HepG2 (cell line): ENCODE measurements at regions not wholly inside any gene's neighbourhood (a gene's known extent, or its start where the extent isn't known, plus 50 kb on each side); places are given as distances from the start of the nearest gene placed in this dataset.

Experiments
- ATAC-seq: fragments of 200-7000 bp; cut with Tn5 transposase; 3 replicates; pipeline ENCODE4 v1.9.1; 2020; ENCODE audit warnings: mild to moderate bottlenecking, moderate library complexity
- BruUV-seq: library from RNA; stranded (reverse); fragments of 400-500 nt; replicated peaks from 2 replicates; lab custom pipeline; 2021; lab: Mats Ljungman, UMichigan
- CTCF ChIA-PET: fragments of 300-600 bp; formaldehyde crosslinking; extraction: SDS; loops from one replicate; lab custom pipeline; 2021; ENCODE audit warnings: low total read pairs, inconsistent platforms, low intra/inter-chr PET ratio; lab: Yijun Ruan, JAX
- POLR2A ChIA-PET: fragments of 350-600 bp; sonication (Branson Sonifier 250); formaldehyde crosslinking; loops from one replicate; lab custom pipeline; 2020; ENCODE audit warnings: antibody characterized with exemption, inconsistent platforms; lab: Yijun Ruan, JAX
- DNase-seq: peaks from one replicate; pipeline ENCODE4 v3.0.0-alpha.2; 2015; ENCODE audit warnings: low spot score
- FAIRE-seq: peaks from 3 replicates; lab custom pipeline; 2011; peaks lifted over from hg19 to GRCh38; lab: Jason Lieb, UNC
- H2AFZ ChIP-seq: one replicate; pipeline ENCODE4 v1.6.1; 2011; ENCODE audit warnings: low read length, inconsistent platforms
- H3K27ac ChIP-seq: fragments of 300-600 bp; 3 replicates; pipeline ENCODE4 v1.8.0; 2011; ENCODE audit warnings: mixed run types, mild to moderate bottlenecking, mixed read lengths, low read length, inconsistent platforms; ENCODE audit not compliant: insufficient read depth; ENCODE audit errors: extremely low read length
- H3K27me3 ChIP-seq, 2 experiments: fragments of 200-600 bp in 1 of 2; 2 replicates in 1 of 2; 3 replicates in 1 of 2; pipeline versions ENCODE4 v1.6.0 to v1.8.0; 2011; ENCODE audit warnings: low read length in 2 of 2, mild to moderate bottlenecking in 2 of 2, moderate library complexity in 2 of 2, inconsistent platforms in 1 of 2; ENCODE audit not compliant: insufficient read depth in 2 of 2, control insufficient read depth in 1 of 2
- H3K36me3 ChIP-seq, 2 experiments: fragments of 200-600 bp in 1 of 2; replicated peaks in 1 of 2; 2 replicates in 1 of 2; 3 replicates in 1 of 2; pipeline versions ENCODE4 v1.5.1 to v1.8.0; 2011; ENCODE audit warnings: low read length in 2 of 2, inconsistent platforms in 1 of 2; ENCODE audit not compliant: insufficient read depth in 2 of 2, control insufficient read depth in 1 of 2
- H3K4me1 ChIP-seq: 2 replicates; pipeline ENCODE4 v1.5.1; 2012; ENCODE audit warnings: low read length, inconsistent platforms; ENCODE audit not compliant: insufficient read depth
- H3K4me2 ChIP-seq: 2 replicates; pipeline ENCODE4 v1.6.0; 2011; ENCODE audit warnings: low read depth, low read length, inconsistent platforms
- H3K4me3 ChIP-seq, 3 experiments: fragments of 200-600 bp in 1 of 3; sonication (generic), shearing (Covaris generic) in 1 of 3; replicated peaks in 1 of 3; 2 replicates each; pipeline ENCODE4 v1.5.1; 2011 to 2016; ENCODE audit warnings: low read length in 3 of 3, inconsistent platforms in 2 of 3, low read depth in 2 of 3, mild to moderate bottlenecking in 2 of 3, control low read depth in 1 of 3, mixed read lengths in 1 of 3; ENCODE audit not compliant: insufficient read depth in 1 of 3
- H3K79me2 ChIP-seq: one replicate; pipeline ENCODE4 v1.6.1; 2011; ENCODE audit warnings: low read length, inconsistent platforms; ENCODE audit not compliant: insufficient read depth
- H3K9ac ChIP-seq: 2 replicates; pipeline ENCODE4 v1.6.0; 2011; ENCODE audit warnings: mild to moderate bottlenecking, low read depth, low read length, inconsistent platforms; ENCODE audit not compliant: insufficient read depth
- H3K9me3 ChIP-seq: 2 replicates; pipeline ENCODE4 v1.5.1; 2012; ENCODE audit warnings: mild to moderate bottlenecking, low read length
- H4K20me1 ChIP-seq: 2 replicates; pipeline ENCODE4 v1.6.0; 2011; ENCODE audit warnings: inconsistent platforms, mild to moderate bottlenecking, low read length, moderate library complexity; ENCODE audit not compliant: insufficient read depth
- BCL6 ChIP-seq: IDR thresholded peaks from 2 replicates; pipeline ENCODE4 v1.6.1; 2016; ENCODE audit warnings: missing genetic modification reagents, missing compliant biosample characterization
- CTCF ChIP-seq: sonication (generic); formaldehyde crosslinking; IDR thresholded peaks from 2 replicates; pipeline ENCODE4 v1.5.0; 2020; ENCODE audit warnings: mild to moderate bottlenecking, missing genetic modification reagents, moderate library complexity
- FOSL2 ChIP-seq: sonication (generic); formaldehyde crosslinking; IDR thresholded peaks from 2 replicates; pipeline ENCODE4 v1.4.0; 2020; ENCODE audit warnings: missing genetic modification reagents
- GATAD2A ChIP-seq: IDR thresholded peaks from 2 replicates; pipeline ENCODE4 v1.6.1; 2016
- IRX3 ChIP-seq: sonication (generic); formaldehyde crosslinking; IDR thresholded peaks from 2 replicates; pipeline ENCODE4 v1.8.1; 2023; ENCODE audit warnings: mild to moderate bottlenecking, low read depth, missing genetic modification reagents, borderline replicate concordance
- KDM2A ChIP-seq: sonication (generic); formaldehyde crosslinking; IDR thresholded peaks from 2 replicates; pipeline ENCODE4 v1.4.0; 2020; ENCODE audit warnings: low read depth, missing genetic modification reagents, borderline replicate concordance
- MIXL1 ChIP-seq: IDR thresholded peaks from 2 replicates; pipeline ENCODE4 v1.6.1; 2016
- RAD21 ChIP-seq: fragments of 450-650 bp; formaldehyde crosslinking; IDR thresholded peaks from 2 replicates; pipeline ENCODE4 v1.5.0; 2020; ENCODE audit warnings: mild to moderate bottlenecking
- SALL1 ChIP-seq: sonication (generic); formaldehyde crosslinking; IDR thresholded peaks from 2 replicates; pipeline ENCODE4 v1.8.0; 2022; ENCODE audit warnings: mild to moderate bottlenecking, missing genetic modification reagents
- SKIL ChIP-seq: sonication (generic); formaldehyde crosslinking; IDR thresholded peaks from 2 replicates; pipeline ENCODE4 v1.8.0; 2022; ENCODE audit warnings: missing genetic modification reagents, mild to moderate bottlenecking, moderate library complexity, borderline replicate concordance
- SMC3 ChIP-seq: IDR thresholded peaks from 2 replicates; pipeline ENCODE4 v1.6.1; 2011; ENCODE audit warnings: low read length, improper control_type of control experiment
- SRY ChIP-seq: sonication (generic); formaldehyde crosslinking; IDR thresholded peaks from 2 replicates; pipeline ENCODE4 v1.8.0; 2022; ENCODE audit warnings: mild to moderate bottlenecking, missing genetic modification reagents
- STAG1 ChIP-seq: sonication (generic); formaldehyde crosslinking; IDR thresholded peaks from 2 replicates; pipeline ENCODE4 v1.4.0; 2020; ENCODE audit warnings: missing genetic modification reagents
- SUZ12 ChIP-seq: fragments of 150-350 bp; IDR thresholded peaks from 2 replicates; pipeline ENCODE4 v1.6.1; 2014; ENCODE audit warnings: low read depth, low read length
- XRCC5 ChIP-seq: fragments of 200-400 bp; formaldehyde crosslinking; optimal IDR thresholded peaks from 2 replicates; pipeline ENCODE3; 2017; ENCODE audit warnings: mild to moderate bottlenecking, low read length
- ZC3H4 ChIP-seq: sonication (generic); formaldehyde crosslinking; IDR thresholded peaks from 2 replicates; pipeline ENCODE4 v1.4.0; 2020; ENCODE audit warnings: missing genetic modification reagents, borderline replicate concordance
- ZNF362 ChIP-seq: sonication (generic); formaldehyde crosslinking; IDR thresholded peaks from 2 replicates; pipeline ENCODE4 v1.4.0; 2020; ENCODE audit warnings: missing genetic modification reagents, mild to moderate bottlenecking, borderline replicate concordance
- WGBS: methylation state at CpG from one replicate; pipeline ENCODE4 v1.1.6; 2017; ENCODE audit warnings: low lambda C conversion rate; 5-methylcytosine and 5-hydroxymethylcytosine counted together
- in situ Hi-C: cut with HindIII; loops from 2 replicates; pipeline ENCODE4 v1.10.0; 2017; ENCODE audit warnings: low pct_unique_long_range_greater_than_20kb; ENCODE audit not compliant: extremely low pct_ligation_motif_present
- intact Hi-C: fragments of 100-400 bp; cut with micrococcal nuclease; formaldehyde crosslinking; loops from one replicate; pipeline ENCODE4 v1.10.0; 2022; ENCODE audit not compliant: unreplicated experiment

- Histone ChIP-seq H3K9me3 (no peaks in the 10 kb centered on the region), H3K79me2 (no peaks in the 10 kb centered on the region), H3K36me3 (no peaks in the 10 kb centered on the region), H3K27me3 (no peaks in the 10 kb centered on the region), H3K9ac (no peak overlapping the region), H3K4me1 (peaks cover 16% of the 10 kb centered on the region; the same call in 1 of the 2 replicates), H3K27ac (no peak overlapping the region), H3K4me2 (peak overlapping the region; percentile 23; the same call in 1 of the 2 replicates), H2AFZ (no peak overlapping the region), H4K20me1 (no peaks in the 10 kb centered on the region), H3K4me3 (no peak overlapping the region)
- ChIA-PET POLR2A (interaction anchor here (1.3 to 1.8 kb wide), 2 partner anchors 83 to 191 kb away, joined by 4 to 11 read pairs; no protein-coding TSS in a partner anchor), CTCF (interaction anchor here (1.3 to 3.9 kb wide), 4 partner anchors 24 to 192 kb away, joined by 5 to 27 read pairs (median 25); no protein-coding TSS in a partner anchor)
- in situ Hi-C loops (no loop called here), intact Hi-C loops (loop anchor here (1.0 kb wide), 3 partner anchors 24 to 191 kb away; no protein-coding TSS in a partner anchor)
- WGBS: 21% methylated on average over 14 of the region's 14 CpGs
- DNase-seq (peak; percentile 67), FAIRE-seq (peak; percentile 85), ATAC-seq (peak; percentile 95)
- no TSS peak for BruUV-seq
- TF ChIP-seq SUZ12: no peak
- peak; percentile 88 for TF ChIP-seq STAG1
- no peak for TF ChIP-seq IRX3 (CRISPR knock-in tag)
- TF ChIP-seq FOSL2 (CRISPR knock-in tag): peak; percentile 20; the same call in 1 of the 2 replicates
- peak; percentile 89 for TF ChIP-seq SMC3
- TF ChIP-seq BCL6 (CRISPR knock-in tag): peak; percentile 91
- peak; percentile 82 for TF ChIP-seq ZNF362 (CRISPR knock-in tag)
- no peak for TF ChIP-seq ZC3H4 (CRISPR knock-in tag)
- TF ChIP-seq MIXL1 (CRISPR knock-in tag): 0 out of 2 replicates have a peak, but pooled peaks have one; percentile 42
- TF ChIP-seq RAD21: peak; percentile 62
- no peak for TF ChIP-seq SRY
- 0 out of 2 replicates have a peak, but pooled peaks have one; percentile 23 for TF ChIP-seq GATAD2A (CRISPR knock-in tag)
- peak; percentile 42 for TF ChIP-seq XRCC5
- TF ChIP-seq KDM2A (CRISPR knock-in tag): 0 out of 2 replicates have a peak, but pooled peaks have one; percentile 20
- TF ChIP-seq SALL1 (CRISPR knock-in tag): peak; percentile 26; the same call in 1 of the 2 replicates
- TF ChIP-seq CTCF: peak; percentile 87
- no peak for TF ChIP-seq SKIL
These were observed 79.4 kb upstream of the ABCC4 start for GRCh38 chr13:95380468-95381211.
